ENCODE measurements at regions not wholly inside any gene's neighbourhood (a gene's known extent, or its start where the extent isn't known, plus 50 kb on each side); places are given as distances from the start of the nearest gene placed in this dataset.

DNA sequence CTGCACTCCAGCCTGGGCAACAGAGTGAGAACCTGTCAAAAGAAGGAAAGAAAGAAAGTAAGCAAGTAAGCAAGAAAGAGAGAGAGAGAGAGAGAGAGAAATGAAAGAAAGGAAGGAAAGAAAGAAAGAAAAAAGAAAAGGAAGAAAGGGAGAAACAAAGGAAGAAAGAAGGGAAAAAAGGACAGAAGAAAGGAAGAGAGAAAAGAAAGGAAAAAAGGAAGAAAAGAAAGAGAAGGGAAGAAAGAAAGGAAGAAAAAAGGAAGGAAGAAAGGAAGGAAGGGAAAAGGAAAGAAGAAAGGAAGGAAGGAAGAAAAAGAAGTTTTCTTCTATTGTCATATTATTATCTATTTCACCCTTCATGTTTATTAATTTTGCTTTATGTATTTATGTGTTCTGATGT is 251.1 kb upstream of the CD180 start:
- Histone ChIP-seq H3K4me3 (no peak overlapping the region), H3K4me2 (no peak overlapping the region), H3K27ac (no peak overlapping the region), H3K4me1 (no peaks in the 10 kb centered on the region), H3K9me3 (no peaks in the 10 kb centered on the region; the same call in 1 of the 3 replicates)
- FAIRE-seq (no peak), ATAC-seq (no peak), DNase-seq (ENCODE audit: low read depth in 1 of 2, low spot score in 1 of 2) (no peak)
- ChIA-PET POLR2A (no interaction called here), CTCF (no interaction called here)
- TF ChIP-seq GATA3 (IDR thresholded peaks at IDR 0.05; ENCODE audit: borderline replicate concordance) (no peak), JUN (IDR thresholded peaks at IDR 0.05) (no peak), CHD4 (IDR thresholded peaks at IDR 0.05; ENCODE audit: borderline replicate concordance) (no peak)
- TF ChIP-seq, protein P1, sequence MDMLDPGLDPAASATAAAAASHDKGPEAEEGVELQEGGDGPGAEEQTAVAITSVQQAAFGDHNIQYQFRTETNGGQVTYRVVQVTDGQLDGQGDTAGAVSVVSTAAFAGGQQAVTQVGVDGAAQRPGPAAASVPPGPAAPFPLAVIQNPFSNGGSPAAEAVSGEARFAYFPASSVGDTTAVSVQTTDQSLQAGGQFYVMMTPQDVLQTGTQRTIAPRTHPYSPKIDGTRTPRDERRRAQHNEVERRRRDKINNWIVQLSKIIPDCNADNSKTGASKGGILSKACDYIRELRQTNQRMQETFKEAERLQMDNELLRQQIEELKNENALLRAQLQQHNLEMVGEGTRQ (IDR thresholded peaks at IDR 0.05): no peak
- TF ChIP-seq, protein P2, sequence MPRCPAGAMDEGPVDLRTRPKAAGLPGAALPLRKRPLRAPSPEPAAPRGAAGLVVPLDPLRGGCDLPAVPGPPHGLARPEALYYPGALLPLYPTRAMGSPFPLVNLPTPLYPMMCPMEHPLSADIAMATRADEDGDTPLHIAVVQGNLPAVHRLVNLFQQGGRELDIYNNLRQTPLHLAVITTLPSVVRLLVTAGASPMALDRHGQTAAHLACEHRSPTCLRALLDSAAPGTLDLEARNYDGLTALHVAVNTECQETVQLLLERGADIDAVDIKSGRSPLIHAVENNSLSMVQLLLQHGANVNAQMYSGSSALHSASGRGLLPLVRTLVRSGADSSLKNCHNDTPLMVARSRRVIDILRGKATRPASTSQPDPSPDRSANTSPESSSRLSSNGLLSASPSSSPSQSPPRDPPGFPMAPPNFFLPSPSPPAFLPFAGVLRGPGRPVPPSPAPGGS (IDR thresholded peaks at IDR 0.05): no peak
- TF ChIP-seq, protein P3, sequence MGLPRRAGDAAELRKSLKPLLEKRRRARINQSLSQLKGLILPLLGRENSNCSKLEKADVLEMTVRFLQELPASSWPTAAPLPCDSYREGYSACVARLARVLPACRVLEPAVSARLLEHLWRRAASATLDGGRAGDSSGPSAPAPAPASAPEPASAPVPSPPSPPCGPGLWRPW (IDR thresholded peaks at IDR 0.05): no peak
- TF ChIP-seq, protein P4, sequence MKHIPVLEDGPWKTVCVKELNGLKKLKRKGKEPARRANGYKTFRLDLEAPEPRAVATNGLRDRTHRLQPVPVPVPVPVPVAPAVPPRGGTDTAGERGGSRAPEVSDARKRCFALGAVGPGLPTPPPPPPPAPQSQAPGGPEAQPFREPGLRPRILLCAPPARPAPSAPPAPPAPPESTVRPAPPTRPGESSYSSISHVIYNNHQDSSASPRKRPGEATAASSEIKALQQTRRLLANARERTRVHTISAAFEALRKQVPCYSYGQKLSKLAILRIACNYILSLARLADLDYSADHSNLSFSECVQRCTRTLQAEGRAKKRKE (CRISPR knock-in tag; IDR thresholded peaks at IDR 0.05; ENCODE audit: low read depth): no peak

DNA sequence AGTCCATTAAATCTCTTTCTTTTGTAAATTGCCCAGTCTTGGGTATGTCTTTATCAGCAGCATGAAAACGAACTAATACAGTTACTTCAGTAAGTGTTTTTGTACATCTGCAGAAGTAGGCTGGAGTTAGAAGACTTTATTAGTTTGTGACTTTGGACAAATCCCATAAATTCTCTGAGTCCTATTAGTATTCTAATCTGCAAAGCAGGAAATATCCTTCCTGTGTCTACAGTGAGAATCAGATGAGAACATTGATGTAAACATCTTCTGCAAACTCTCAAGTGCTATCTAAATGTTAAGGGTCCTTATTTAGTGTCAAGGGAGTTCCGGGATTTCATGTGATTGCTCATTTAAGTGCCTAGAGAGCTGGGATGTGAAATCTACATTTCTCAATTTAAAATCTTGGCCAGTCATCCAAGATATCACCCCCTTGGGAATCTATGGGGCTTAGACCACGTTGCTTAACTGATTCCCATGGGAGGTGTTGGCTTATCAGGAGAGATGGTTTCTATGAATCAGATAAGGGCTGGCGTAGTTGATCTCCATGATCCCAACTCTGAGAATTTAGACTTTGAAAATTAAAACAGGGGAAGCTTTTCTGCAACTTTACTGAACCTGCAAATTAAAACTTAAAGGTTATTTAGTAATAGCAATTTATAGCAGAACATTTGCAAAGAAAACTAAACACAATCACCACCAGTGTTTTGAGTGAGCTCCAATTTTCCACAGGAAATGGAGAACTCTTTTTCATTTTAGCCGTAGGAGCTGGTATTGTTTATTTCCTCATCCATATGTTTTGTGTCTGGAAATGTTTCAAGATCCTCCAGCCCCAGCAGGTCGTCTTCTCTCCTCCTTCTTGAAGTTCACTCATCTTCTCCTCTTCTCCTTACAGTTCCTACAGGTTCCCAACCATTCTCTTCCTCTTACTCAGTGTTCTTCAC is 241.6 kb upstream of the CD180 start:
- Histone ChIP-seq H3K4me1 (no peaks in the 10 kb centered on the region), H3K9me3 (no peaks in the 10 kb centered on the region), H3K4me2 (no peak overlapping the region), H3K27ac (no peak overlapping the region), H3K4me3 (no peak overlapping the region)
- no peak for FAIRE-seq
- ChIA-PET POLR2A (no interaction called here), CTCF (no interaction called here)
- DNase-seq (ENCODE audit: low read depth in 1 of 2, low spot score in 1 of 2): no peak
- no peak for TF ChIP-seq FOSB (CRISPR knock-in tag; IDR thresholded peaks at IDR 0.05)
- TF ChIP-seq FOXS1 (CRISPR knock-in tag; IDR thresholded peaks at IDR 0.05): no peak
- no peak for TF ChIP-seq PHF8 (IDR thresholded peaks at IDR 0.05; ENCODE audit: borderline replicate concordance, low read depth)
- no peak for TF ChIP-seq ZC3H11A (IDR thresholded peaks at IDR 0.05)
- no peak for TF ChIP-seq HOXA7 (CRISPR knock-in tag; IDR thresholded peaks at IDR 0.05)
- TF ChIP-seq, protein P4 (CRISPR knock-in tag; IDR thresholded peaks at IDR 0.05; ENCODE audit: low read depth): no peak
- no peak for TF ChIP-seq EHMT2 (IDR thresholded peaks at IDR 0.05; ENCODE audit: low read depth)
- TF ChIP-seq RFX5 (IDR thresholded peaks at IDR 0.05): no peak
- TF ChIP-seq CBX2 (IDR thresholded peaks at IDR 0.05; ENCODE audit: borderline replicate concordance, low read depth): no peak
- no peak for TF ChIP-seq POLR2A (IDR thresholded peaks at IDR 0.05; ENCODE audit: low read length)
- TF ChIP-seq, protein P5, sequence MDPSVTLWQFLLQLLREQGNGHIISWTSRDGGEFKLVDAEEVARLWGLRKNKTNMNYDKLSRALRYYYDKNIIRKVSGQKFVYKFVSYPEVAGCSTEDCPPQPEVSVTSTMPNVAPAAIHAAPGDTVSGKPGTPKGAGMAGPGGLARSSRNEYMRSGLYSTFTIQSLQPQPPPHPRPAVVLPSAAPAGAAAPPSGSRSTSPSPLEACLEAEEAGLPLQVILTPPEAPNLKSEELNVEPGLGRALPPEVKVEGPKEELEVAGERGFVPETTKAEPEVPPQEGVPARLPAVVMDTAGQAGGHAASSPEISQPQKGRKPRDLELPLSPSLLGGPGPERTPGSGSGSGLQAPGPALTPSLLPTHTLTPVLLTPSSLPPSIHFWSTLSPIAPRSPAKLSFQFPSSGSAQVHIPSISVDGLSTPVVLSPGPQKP (IDR thresholded peaks at IDR 0.05; ENCODE audit: low read depth, low read length): no peak
- no peak for TF ChIP-seq CHD2 (IDR thresholded peaks at IDR 0.05; ENCODE audit: low read length, partially characterized antibody)
- TF ChIP-seq, protein P3 (IDR thresholded peaks at IDR 0.05): no peak
- TF ChIP-seq, protein P6, sequence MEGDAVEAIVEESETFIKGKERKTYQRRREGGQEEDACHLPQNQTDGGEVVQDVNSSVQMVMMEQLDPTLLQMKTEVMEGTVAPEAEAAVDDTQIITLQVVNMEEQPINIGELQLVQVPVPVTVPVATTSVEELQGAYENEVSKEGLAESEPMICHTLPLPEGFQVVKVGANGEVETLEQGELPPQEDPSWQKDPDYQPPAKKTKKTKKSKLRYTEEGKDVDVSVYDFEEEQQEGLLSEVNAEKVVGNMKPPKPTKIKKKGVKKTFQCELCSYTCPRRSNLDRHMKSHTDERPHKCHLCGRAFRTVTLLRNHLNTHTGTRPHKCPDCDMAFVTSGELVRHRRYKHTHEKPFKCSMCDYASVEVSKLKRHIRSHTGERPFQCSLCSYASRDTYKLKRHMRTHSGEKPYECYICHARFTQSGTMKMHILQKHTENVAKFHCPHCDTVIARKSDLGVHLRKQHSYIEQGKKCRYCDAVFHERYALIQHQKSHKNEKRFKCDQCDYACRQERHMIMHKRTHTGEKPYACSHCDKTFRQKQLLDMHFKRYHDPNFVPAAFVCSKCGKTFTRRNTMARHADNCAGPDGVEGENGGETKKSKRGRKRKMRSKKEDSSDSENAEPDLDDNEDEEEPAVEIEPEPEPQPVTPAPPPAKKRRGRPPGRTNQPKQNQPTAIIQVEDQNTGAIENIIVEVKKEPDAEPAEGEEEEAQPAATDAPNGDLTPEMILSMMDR (IDR thresholded peaks at IDR 0.05): no peak
- TF ChIP-seq MAZ (IDR thresholded peaks at IDR 0.05; ENCODE audit: borderline replicate concordance, low read depth, low read length): no peak
- no peak for TF ChIP-seq EHF (CRISPR knock-in tag; IDR thresholded peaks at IDR 0.05)
- no peak for TF ChIP-seq CEBPB (IDR thresholded peaks at IDR 0.05)
- no peak for TF ChIP-seq NFE2L2 (conservative IDR thresholded peaks at IDR 0.05; ENCODE audit: low read length)
- no peak for TF ChIP-seq MAFK (IDR thresholded peaks at IDR 0.05; ENCODE audit: partially characterized antibody)
- no peak for TF ChIP-seq FOSL2 (IDR thresholded peaks at IDR 0.05)
- no peak for TF ChIP-seq FOSL2 (CRISPR knock-in tag; IDR thresholded peaks at IDR 0.05)
- ATAC-seq: no peak
- WGBS (ENCODE audit: missing lambda C conversion rate): 42% methylated on average over 6 of the region's 6 CpGs
